GM21619 (cell line): ENCODE measurements at regions not wholly inside any gene's neighbourhood (a gene's known extent, or its start where the extent isn't known, plus 50 kb on each side); places are given as distances from the start of the nearest gene placed in this dataset.
"Not testable (repeated sequence)": the region's sequence is repeated elsewhere in the genome, so short reads cannot be mapped to it uniquely, and the experiment has no call there.

Source experiments
- ATAC-seq: cut with Tn5 transposase; IDR thresholded peaks from one replicate; pipeline ENCODE4 v1.9.1; 2021; ENCODE audit not compliant: unreplicated experiment

DNA sequence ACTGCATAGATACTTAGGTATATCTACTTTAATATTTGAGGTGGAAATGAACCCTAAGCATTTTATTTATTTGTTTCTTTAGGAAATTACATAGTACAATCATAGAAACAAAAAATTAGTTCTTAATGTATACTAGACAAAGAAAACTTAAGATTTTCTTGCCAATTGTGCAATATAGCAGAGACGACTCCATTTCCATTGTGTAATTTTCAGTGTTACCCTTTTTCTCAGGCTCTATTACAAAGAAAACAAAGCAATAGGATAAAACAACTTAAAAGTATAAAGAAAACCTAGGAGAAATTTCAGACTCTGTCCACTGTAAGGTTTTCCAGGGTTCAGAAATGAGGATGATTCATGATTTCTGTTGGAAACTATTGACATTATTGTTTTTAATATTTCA lies 89.0 kb upstream of the SERTAD2 start:
- no peak for ATAC-seq

DNA sequence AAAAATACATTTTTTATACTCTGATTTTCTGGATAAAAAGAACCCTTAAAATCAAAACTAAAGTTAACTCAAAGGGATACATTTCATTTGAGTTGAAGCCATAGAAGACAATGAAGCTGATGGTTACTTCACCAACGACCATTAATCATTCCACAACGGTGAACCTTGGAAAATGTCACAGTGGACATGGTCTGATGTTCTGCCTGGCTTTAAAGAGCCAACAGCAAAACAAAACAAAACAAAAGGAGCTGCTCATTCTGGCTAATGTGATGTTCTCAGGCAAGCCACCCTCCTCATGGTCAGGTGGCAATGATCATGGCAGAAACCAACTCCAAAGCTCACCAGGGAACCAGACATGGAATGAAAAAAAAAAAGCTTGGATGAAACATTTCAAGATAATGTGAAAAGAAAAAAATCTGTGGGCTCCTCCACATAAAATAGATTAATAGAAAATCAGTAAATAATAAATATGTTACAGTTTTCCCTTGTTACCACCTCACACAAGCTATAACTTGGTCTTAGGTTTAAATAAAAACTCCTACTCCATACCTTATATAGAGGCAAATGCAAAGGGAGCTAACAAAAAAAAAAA lies 90.1 kb upstream of the SERTAD2 start:
- ATAC-seq = no peak

DNA sequence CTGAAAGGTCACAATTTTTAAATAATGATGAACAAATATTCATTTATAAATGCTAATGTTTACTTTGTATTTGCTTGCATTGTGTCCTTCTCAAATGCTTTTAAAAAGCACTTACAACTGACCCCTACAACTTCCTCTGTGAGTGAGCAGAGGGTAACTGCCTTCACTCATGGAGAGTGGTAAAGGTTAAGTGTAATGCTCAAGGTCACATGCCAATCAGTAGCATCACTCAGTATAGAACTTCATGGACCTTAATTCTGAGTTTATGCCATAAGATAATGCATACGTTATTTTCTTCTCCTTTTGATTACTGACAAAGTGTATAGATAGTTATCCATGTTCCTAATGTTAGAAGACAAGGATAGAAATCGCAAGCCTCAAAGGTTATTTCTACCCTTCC lies 91.8 kb upstream of the SERTAD2 start:
- ATAC-seq = no peak

DNA sequence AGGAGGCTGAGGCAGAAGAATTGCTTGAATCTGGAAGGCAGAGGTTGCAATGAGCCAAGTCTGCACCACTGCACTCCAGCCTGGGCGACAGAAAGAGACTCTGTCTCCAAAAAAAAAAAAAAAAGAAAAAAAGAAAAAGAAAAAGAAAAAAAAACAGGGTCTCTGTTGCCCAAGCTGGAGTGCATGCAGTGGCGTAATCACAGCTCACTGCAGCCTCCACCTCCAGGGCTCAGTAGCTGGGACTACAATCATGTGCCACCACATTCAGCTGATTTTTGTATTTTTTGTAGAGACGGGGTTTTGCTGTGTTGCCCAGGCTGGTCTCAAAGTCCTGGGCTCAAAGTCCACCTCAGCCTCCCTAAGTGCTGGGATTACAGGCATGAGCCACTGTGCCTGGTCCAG lies 94.0 kb upstream of the SERTAD2 start:
- ATAC-seq = not testable (repeated sequence)

- ATAC-seq = no peak
Observed at GRCh38 chr2:64748147-64748546, 94.4 kb upstream of the SERTAD2 start.

DNA sequence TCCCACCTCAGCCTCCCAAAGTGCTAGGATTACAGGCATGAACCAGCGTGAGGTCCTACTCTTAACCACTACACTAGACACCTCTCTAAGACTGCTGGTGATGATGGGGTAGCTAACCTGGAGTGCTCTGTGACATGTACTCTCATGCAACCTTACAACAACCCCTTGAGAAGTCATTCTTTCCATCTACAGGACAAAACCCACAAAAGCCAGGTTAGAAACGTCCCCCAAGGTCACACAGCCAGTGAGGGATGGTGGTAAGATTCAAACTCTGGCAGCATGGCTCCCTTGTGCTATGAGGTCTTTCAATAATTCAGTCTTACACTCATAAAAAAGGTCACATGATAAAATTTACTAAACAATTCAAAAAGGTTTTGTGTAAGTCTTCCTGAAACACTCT lies 94.8 kb upstream of the SERTAD2 start:
- ATAC-seq = no peak

- ATAC-seq = no peak
Observed at GRCh38 chr2:64749446-64749845, 95.7 kb upstream of the SERTAD2 start.

GRCh38 chr2:64750001-64750816 lies 96.5 kb upstream of the SERTAD2 start:
- ATAC-seq = no peak

DNA sequence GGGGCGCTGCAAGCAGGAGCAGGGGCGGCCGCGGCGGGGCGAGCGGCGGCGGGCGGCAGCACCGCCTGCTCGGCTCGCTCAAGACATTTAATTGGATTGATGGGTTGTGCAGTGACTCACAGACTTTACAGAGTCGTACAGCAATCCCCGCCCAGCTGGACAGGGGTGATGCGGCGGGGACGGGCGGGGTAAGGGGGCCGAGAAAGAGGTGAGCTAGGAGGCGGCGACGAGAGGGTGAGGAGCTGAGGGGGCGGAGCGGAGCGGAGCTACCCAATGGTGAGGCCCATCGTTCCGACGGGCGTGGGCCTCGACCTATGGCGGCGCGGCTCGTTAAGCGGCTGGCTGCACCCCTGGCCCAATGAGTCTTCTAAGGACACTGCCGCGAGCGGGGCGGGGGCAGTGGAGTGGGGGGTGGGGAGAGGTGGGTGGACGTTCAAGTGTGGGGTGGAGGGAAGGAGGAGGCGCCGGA lies 97.1 kb upstream of the SERTAD2 start:
- ATAC-seq = peak; percentile 83

DNA sequence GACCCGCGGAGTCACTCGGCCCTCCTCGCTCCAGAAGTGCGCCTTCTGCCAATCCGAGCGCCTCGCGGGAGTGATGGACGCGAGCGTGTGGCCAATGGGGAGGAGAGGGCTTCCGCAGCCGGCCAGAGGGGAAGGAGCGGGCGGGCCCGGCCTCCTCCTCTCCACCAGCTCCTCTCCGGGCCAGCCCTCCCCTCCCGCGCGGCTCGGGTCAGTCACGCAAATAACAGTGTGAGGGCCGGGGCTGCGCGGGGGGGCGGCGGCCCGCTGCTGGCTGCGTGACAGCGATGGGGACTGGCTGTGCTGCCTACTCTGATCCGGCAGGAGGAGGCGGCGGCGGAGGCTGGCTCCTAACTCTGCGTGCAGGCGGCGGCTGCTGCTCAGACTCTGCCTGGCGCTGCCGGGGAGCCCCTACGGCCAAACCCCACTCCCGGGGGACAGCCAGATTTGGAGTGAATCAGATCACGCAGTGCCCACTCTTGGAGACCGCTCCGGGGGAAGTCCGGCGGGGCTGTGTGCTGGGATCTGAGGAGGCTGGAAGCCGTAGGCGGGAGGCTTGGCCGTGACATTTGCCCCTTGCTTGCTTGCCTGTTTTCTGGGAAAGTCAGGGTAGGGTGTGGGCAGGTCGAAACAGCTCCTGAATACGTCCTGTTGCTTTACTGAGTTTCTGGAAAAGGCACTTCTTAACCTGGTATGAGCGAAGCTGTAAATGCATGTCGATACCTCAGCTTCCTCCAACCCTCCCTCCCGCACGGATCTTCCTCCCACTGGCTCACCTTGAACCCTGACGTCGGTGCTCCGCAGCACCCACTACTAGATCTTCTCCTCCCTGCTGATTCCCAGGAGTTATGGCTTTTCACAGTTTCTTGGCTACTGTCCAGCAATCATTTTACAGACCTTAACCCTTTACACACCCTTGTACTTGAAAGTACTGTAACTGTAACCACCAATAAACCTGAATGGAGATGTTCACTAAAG lies 97.9 kb upstream of the SERTAD2 start:
- peak; percentile 79 for ATAC-seq

DNA sequence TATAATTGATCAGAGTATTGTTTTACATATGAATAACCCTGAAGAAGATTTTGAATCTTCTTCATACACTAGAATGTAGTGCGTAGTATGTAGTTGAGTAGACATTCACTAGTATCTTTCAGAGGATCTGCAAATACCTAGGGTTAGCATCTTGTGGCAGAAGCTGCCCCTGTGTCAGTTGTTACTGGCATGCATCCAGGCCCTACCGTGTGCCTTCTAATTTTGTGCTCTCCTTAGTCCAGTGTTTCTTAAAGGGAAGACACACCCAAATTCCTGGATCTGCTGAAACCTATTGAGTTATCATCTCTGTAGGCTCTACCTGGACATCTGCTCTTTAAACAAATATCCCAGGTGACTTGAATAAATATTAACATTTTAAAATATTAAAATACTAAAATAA lies 99.7 kb upstream of the SERTAD2 start:
- ATAC-seq = no peak

GRCh38 chr2:64754570-64754969 lies 100.9 kb upstream of the SERTAD2 start:
- ATAC-seq = no peak

DNA sequence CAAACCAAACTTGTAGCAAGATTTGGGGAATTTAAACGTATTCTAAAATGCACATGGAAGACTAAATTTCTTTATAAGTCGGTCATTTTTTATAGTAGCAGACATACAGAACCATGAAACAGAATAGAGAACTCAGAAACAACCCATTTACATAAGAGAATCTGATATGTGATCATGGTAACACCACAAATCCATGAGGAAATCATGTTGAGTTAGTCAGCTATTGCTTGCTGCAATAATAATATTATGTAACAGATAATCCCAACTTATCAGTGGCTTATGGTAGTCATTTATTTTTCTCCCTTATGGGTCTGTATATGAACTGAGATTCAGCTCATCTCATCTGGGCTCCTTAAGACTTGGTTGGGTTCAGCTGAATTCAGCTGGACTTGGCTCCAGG lies 103.4 kb upstream of the SERTAD2 start:
- ATAC-seq = no peak

DNA sequence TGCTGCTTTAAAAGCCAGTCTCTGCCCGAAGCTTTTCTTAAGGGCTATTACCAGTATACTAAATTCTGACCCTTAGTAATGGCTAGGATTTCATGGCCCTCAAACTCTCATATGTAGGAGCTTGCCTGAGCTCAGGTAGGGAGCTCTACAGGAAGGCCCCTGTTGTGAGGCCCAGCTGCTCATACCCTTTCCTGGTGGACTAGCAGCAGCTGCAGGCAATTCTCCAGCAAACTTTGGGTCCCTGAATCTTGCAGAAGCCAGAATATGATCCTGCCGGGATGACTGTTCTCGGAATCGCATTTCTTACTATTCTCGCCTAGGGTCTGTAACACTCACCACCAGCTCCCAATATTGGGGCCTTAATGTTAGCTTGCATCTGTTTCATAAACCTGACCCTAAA lies 106.4 kb upstream of the SERTAD2 start:
- ATAC-seq = no peak

GRCh38 chr2:64762301-64762997 lies 108.7 kb upstream of the SERTAD2 start:
- ATAC-seq = no peak

DNA sequence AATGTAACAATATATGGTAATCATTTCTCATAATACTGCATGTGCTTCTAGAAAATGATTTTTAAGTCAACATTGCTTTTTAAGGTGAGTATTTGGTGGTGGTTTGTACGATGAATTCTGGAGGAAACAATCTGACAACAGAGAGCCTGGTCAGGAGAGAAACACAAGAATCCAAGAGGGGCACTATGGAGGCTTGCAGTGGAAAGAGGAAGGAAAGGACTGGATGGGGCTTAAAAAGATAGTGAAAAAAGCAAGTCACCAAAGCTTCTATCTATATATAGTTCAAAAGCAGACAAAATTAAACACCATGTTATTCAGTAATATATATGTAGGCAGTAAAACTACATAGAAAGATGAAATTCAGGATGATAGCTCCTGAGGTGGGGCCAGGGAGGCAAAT lies 109.4 kb upstream of the SERTAD2 start:
- ATAC-seq = no peak

- ATAC-seq = no peak
Observed at GRCh38 chr2:64765160-64765805, 111.6 kb upstream of the SERTAD2 start.

- ATAC-seq = peak; percentile 37
Observed at GRCh38 chr2:64766841-64767669, 113.3 kb upstream of the SERTAD2 start.

- ATAC-seq = peak; percentile 89
Observed at GRCh38 chr2:64767670-64768468, 114.2 kb upstream of the SERTAD2 start.
